Fibroblast of lung (primary cell): ENCODE measurements at regions not wholly inside any gene's neighbourhood (a gene's known extent, or its start where the extent isn't known, plus 50 kb on each side); places are given as distances from the start of the nearest gene placed in this dataset.

Experiments used
- CTCF ChIP-seq, 2 donors: IDR thresholded peaks in 1 of 2; conservative IDR thresholded peaks in 1 of 2; 1 replicate in 1 of 2; 2 replicates in 1 of 2; pipeline ENCODE4 v1.5.1; 2011 to 2012; ENCODE audit warnings: low read length in 2 of 2, control low read depth in 1 of 2, inconsistent platforms in 1 of 2, low read depth in 1 of 2, mild to moderate bottlenecking in 1 of 2
- EZH2 ChIP-seq: IDR thresholded peaks from 2 replicates; pipeline ENCODE4 v1.5.1; 2012; ENCODE audit warnings: low read length, control low read depth, mild to moderate bottlenecking; ENCODE audit errors: missing control alignments

- TF ChIP-seq CTCF (conservative IDR thresholded peaks at IDR 0.05 in 1 of 2, IDR thresholded peaks at IDR 0.05 in 1 of 2; ENCODE audit: low read depth in 1 of 2, low read length in 2 of 2) (no peak), EZH2 (no peak)
These were observed 232.9 kb upstream of the SASH1 start for GRCh38 chr6:148109732-148110131.
